WTC11 (cell line): ENCODE measurements at regions not wholly inside any gene's neighbourhood (a gene's known extent, or its start where the extent isn't known, plus 50 kb on each side); places are given as distances from the start of the nearest gene placed in this dataset.

ENCODE experiments used
- ATAC-seq: fragments of 200-7000 bp; cut with Tn5 transposase; 2 replicates; pipeline ENCODE4 v1.10.0; 2021; ENCODE audit warnings: mild to moderate bottlenecking, moderate library complexity
- CTCF ChIA-PET: fragments of 300-600 bp; sonication (Branson Sonifier 250); formaldehyde crosslinking; loops from one replicate; lab custom pipeline; 2021; ENCODE audit warnings: antibody characterized with exemption; lab: Charles Lee
- POLR2A ChIA-PET: fragments of 350-600 bp; sonication (Branson Sonifier 250); formaldehyde crosslinking; loops from one replicate; lab custom pipeline; 2021; ENCODE audit warnings: antibody characterized with exemption; lab: Charles Lee
- DNase-seq: peaks from one replicate; pipeline ENCODE4 v3.0.0; 2021; ENCODE audit warnings: low spot score
- H3K27ac Mint-ChIP-seq: 2 replicates; pipeline ENCODE4 v1.8.0; 2021; ENCODE audit warnings: mixed read lengths
- H3K27me3 Mint-ChIP-seq: 2 replicates; pipeline ENCODE4 v1.8.0; 2021; ENCODE audit warnings: low read depth, mild to moderate bottlenecking, moderate library complexity, mixed read lengths
- H3K36me3 Mint-ChIP-seq: 2 replicates; pipeline ENCODE4 v1.8.0; 2021; ENCODE audit warnings: mixed read lengths
- H3K4me1 Mint-ChIP-seq: 2 replicates; pipeline ENCODE4 v1.8.0; 2022; ENCODE audit warnings: mixed read lengths
- H3K4me3 Mint-ChIP-seq: 2 replicates; pipeline ENCODE4 v1.8.0; 2021; ENCODE audit warnings: mild to moderate bottlenecking, moderate library complexity, mixed read lengths
- H3K9me3 Mint-ChIP-seq: 2 replicates; pipeline ENCODE4 v1.8.0; 2021; ENCODE audit warnings: mixed read lengths
- CTCF ChIP-seq: fragments of 200-600 bp; IDR thresholded peaks from 2 replicates; pipeline ENCODE4 v1.8.0; 2022; ENCODE audit warnings: antibody characterized with exemption
- ELF4 ChIP-seq: sonication (generic); formaldehyde crosslinking; IDR thresholded peaks from 2 replicates; pipeline ENCODE4 v1.8.1; 2022; ENCODE audit warnings: low read depth, mild to moderate bottlenecking, moderate library complexity, missing genetic modification reagents
- FOXJ3 ChIP-seq: sonication (generic); formaldehyde crosslinking; IDR thresholded peaks from 2 replicates; pipeline ENCODE4 v1.9.0; 2021; ENCODE audit warnings: missing genetic modification reagents, mild to moderate bottlenecking, borderline replicate concordance
- FOXK1 ChIP-seq: sonication (generic); formaldehyde crosslinking; IDR thresholded peaks from 2 replicates; pipeline ENCODE4 v1.8.0; 2022; ENCODE audit warnings: mild to moderate bottlenecking, moderate library complexity, missing genetic modification reagents
- GRHL2 ChIP-seq: fragments of 250-450 bp; sonication (Bioruptor Pico); IDR thresholded peaks from 2 replicates; pipeline ENCODE4 v1.8.0; 2022; ENCODE audit warnings: mild to moderate bottlenecking, moderate library complexity; ENCODE audit not compliant: insufficient replicate concordance, severe bottlenecking
- IRF2 ChIP-seq: sonication (generic); formaldehyde crosslinking; IDR thresholded peaks from 2 replicates; pipeline ENCODE4 v1.8.0; 2022; ENCODE audit warnings: low read depth, missing genetic modification reagents, borderline replicate concordance
- NFATC4 ChIP-seq: fragments of 250-450 bp; sonication (Bioruptor Pico); IDR thresholded peaks from 2 replicates; pipeline ENCODE4 v1.9.0; 2021; ENCODE audit warnings: mild to moderate bottlenecking
- NFE2L1 ChIP-seq: sonication (generic); formaldehyde crosslinking; IDR thresholded peaks from 2 replicates; pipeline ENCODE4 v1.8.1; 2023; ENCODE audit warnings: missing genetic modification reagents
- PRDM15 ChIP-seq: sonication (generic); formaldehyde crosslinking; IDR thresholded peaks from 2 replicates; pipeline ENCODE4 v1.8.0; 2022; ENCODE audit warnings: missing genetic modification reagents
- PRRX2 ChIP-seq: fragments of 250-450 bp; sonication (Bioruptor Pico); IDR thresholded peaks from 2 replicates; pipeline ENCODE4 v1.8.0; 2021; ENCODE audit warnings: mild to moderate bottlenecking
- SMAD4 ChIP-seq: sonication (generic); formaldehyde crosslinking; IDR thresholded peaks from 2 replicates; pipeline ENCODE4 v1.8.0; 2022; ENCODE audit warnings: mild to moderate bottlenecking, missing genetic modification reagents
- TCF7 ChIP-seq: sonication (generic); formaldehyde crosslinking; IDR thresholded peaks from 2 replicates; pipeline ENCODE4 v1.8.0; 2022; ENCODE audit warnings: mild to moderate bottlenecking, low read depth, missing genetic modification reagents, moderate library complexity
- ZMAT4 ChIP-seq: fragments of 250-450 bp; sonication (Bioruptor Pico); IDR thresholded peaks from 2 replicates; pipeline ENCODE4 v1.9.0; 2021; ENCODE audit warnings: mild to moderate bottlenecking
- ZNF317 ChIP-seq: sonication (generic); formaldehyde crosslinking; IDR thresholded peaks from 2 replicates; pipeline ENCODE4 v1.8.1; 2023; ENCODE audit warnings: low read depth, mild to moderate bottlenecking, moderate library complexity, missing genetic modification reagents, borderline replicate concordance
- ZNF396 ChIP-seq: fragments of 250-450 bp; sonication (Bioruptor Pico); IDR thresholded peaks from 2 replicates; pipeline ENCODE4 v1.8.0; 2021; ENCODE audit warnings: mild to moderate bottlenecking, moderate library complexity, borderline replicate concordance
- TF ChIP-seq, protein P1 (sequence below): fragments of 250-450 bp; sonication (Bioruptor Pico); IDR thresholded peaks from 2 replicates; pipeline ENCODE4 v1.9.0; 2021; ENCODE audit warnings: mild to moderate bottlenecking
- TF ChIP-seq, protein P2 (sequence below): sonication (generic); formaldehyde crosslinking; IDR thresholded peaks from 2 replicates; pipeline ENCODE4 v1.8.1; 2023; ENCODE audit warnings: mild to moderate bottlenecking, missing genetic modification reagents, moderate library complexity
- TF ChIP-seq, protein P3 (sequence below): sonication (generic); formaldehyde crosslinking; IDR thresholded peaks from 2 replicates; pipeline ENCODE4 v1.8.1; 2023; ENCODE audit warnings: mild to moderate bottlenecking, missing genetic modification reagents

DNA sequence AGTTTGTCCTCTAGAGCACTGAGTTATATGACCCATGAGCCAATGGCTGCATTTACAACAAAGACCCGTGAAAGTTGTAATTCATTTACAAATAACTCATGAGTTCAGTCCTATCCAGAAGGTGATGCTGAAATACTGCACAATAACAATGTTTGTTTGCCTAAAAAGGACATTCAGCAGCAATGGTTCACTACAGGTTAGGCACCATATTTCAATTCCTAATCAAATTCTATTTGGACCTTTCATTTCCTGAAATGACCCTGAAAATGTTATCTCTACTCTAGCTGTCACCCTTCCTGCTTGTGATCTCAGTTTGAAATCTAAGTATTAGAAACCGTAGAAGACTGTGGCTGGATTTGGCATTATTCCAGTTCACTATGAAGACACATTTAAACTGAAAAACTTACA, 191.2 kb upstream of the SAMSN1 start:
- H3K4me3 Mint-ChIP-seq = no peak overlapping the region
- DNase-seq (no peak), ATAC-seq (no peak)
- no peak for TF ChIP-seq IRF2 (CRISPR knock-in tag)
- TF ChIP-seq, protein P1, sequence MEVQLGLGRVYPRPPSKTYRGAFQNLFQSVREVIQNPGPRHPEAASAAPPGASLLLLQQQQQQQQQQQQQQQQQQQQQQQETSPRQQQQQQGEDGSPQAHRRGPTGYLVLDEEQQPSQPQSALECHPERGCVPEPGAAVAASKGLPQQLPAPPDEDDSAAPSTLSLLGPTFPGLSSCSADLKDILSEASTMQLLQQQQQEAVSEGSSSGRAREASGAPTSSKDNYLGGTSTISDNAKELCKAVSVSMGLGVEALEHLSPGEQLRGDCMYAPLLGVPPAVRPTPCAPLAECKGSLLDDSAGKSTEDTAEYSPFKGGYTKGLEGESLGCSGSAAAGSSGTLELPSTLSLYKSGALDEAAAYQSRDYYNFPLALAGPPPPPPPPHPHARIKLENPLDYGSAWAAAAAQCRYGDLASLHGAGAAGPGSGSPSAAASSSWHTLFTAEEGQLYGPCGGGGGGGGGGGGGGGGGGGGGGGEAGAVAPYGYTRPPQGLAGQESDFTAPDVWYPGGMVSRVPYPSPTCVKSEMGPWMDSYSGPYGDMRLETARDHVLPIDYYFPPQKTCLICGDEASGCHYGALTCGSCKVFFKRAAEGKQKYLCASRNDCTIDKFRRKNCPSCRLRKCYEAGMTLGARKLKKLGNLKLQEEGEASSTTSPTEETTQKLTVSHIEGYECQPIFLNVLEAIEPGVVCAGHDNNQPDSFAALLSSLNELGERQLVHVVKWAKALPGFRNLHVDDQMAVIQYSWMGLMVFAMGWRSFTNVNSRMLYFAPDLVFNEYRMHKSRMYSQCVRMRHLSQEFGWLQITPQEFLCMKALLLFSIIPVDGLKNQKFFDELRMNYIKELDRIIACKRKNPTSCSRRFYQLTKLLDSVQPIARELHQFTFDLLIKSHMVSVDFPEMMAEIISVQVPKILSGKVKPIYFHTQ = no peak
- no peak for TF ChIP-seq FOXK1 (CRISPR knock-in tag)
- TF ChIP-seq SMAD4 (CRISPR knock-in tag) = no peak
- TF ChIP-seq, protein P2, sequence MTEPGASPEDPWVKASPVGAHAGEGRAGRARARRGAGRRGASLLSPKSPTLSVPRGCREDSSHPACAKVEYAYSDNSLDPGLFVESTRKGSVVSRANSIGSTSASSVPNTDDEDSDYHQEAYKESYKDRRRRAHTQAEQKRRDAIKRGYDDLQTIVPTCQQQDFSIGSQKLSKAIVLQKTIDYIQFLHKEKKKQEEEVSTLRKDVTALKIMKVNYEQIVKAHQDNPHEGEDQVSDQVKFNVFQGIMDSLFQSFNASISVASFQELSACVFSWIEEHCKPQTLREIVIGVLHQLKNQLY (CRISPR knock-in tag) = no peak
- TF ChIP-seq NFATC4 = no peak
- H3K36me3 Mint-ChIP-seq = no peaks in the 10 kb centered on the region
- no peaks in the 10 kb centered on the region for H3K27me3 Mint-ChIP-seq
- peaks cover 12% of the 10 kb centered on the region for H3K9me3 Mint-ChIP-seq
- CTCF ChIA-PET = interaction anchor here (0.6 to 1.3 kb wide), 18 partner anchors 9 to 742 kb away, joined by 3 to 27 read pairs (median 3); no protein-coding TSS in a partner anchor
- H3K4me1 Mint-ChIP-seq = peaks cover 17% of the 10 kb centered on the region
- POLR2A ChIA-PET = no interaction called here
- no peak overlapping the region for H3K27ac Mint-ChIP-seq

DNA sequence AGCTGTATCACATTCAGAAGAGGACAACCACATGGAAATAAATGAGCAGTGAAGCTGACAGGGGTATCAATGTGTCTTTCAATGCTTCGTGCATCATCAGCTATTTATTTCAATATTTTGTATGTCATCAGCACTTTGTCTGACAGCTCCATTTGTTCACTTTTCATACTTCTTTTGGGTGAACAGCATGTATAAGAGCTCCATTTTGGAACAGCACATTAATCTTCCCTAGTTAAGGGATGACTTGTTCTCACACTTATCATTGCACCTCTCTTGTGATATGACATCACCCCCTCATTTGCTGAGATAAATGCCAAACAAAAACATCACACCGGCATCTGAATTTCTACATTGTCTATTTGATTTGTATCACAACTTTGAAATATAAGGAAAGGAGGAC, 190.6 kb upstream of the SAMSN1 start:
- peaks cover 12% of the 10 kb centered on the region for H3K9me3 Mint-ChIP-seq
- ATAC-seq (no peak), DNase-seq (no peak)
- no peaks in the 10 kb centered on the region for H3K36me3 Mint-ChIP-seq
- H3K27ac Mint-ChIP-seq = no peak overlapping the region
- no peak overlapping the region for H3K4me3 Mint-ChIP-seq
- ChIA-PET CTCF (interaction anchor here (1.2 kb wide), 1 partner anchor 9 kb away, joined by 3 read pairs; no protein-coding TSS in a partner anchor), POLR2A (no interaction called here)
- H3K27me3 Mint-ChIP-seq = no peaks in the 10 kb centered on the region
- peaks cover 17% of the 10 kb centered on the region for H3K4me1 Mint-ChIP-seq
- TF ChIP-seq ZNF317 (CRISPR knock-in tag) (no peak), CTCF (no peak), TCF7 (no peak), ZNF396 (CRISPR knock-in tag) (no peak), FOXJ3 (CRISPR knock-in tag) (no peak), PRRX2 (CRISPR knock-in tag) (no peak), ZMAT4 (CRISPR knock-in tag) (no peak), GRHL2 (CRISPR knock-in tag) (no peak)
- TF ChIP-seq, protein P3, sequence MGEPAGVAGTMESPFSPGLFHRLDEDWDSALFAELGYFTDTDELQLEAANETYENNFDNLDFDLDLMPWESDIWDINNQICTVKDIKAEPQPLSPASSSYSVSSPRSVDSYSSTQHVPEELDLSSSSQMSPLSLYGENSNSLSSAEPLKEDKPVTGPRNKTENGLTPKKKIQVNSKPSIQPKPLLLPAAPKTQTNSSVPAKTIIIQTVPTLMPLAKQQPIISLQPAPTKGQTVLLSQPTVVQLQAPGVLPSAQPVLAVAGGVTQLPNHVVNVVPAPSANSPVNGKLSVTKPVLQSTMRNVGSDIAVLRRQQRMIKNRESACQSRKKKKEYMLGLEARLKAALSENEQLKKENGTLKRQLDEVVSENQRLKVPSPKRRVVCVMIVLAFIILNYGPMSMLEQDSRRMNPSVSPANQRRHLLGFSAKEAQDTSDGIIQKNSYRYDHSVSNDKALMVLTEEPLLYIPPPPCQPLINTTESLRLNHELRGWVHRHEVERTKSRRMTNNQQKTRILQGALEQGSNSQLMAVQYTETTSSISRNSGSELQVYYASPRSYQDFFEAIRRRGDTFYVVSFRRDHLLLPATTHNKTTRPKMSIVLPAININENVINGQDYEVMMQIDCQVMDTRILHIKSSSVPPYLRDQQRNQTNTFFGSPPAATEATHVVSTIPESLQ (CRISPR knock-in tag) = no peak

DNA sequence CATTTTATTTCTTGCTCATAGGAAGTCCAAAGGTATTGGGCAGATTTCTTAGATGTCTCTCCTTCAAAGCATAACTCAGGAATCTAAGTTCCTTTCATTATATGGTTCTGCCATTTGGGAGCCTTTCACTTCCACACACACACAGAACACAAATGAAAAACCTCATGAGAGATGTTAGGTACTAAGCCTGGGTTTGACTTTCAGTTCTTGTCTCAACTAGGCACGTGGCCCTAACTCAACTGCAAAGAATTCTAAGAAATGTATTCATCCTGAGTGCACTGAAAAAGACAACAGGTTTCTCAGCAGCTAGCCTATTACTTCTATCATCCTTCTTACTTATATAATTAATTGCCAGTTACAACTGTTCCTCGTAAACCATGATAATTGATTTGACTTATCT, 190.0 kb upstream of the SAMSN1 start:
- no peaks in the 10 kb centered on the region for H3K27me3 Mint-ChIP-seq
- CTCF ChIA-PET = interaction anchor here (1.2 kb wide), 1 partner anchor 9 kb away, joined by 3 read pairs; no protein-coding TSS in a partner anchor
- TF ChIP-seq NFE2L1 (CRISPR knock-in tag) (no peak), PRRX2 (CRISPR knock-in tag) (no peak), PRDM15 (CRISPR knock-in tag) (no peak), ELF4 (no peak)
- TF ChIP-seq, protein P1 = no peak
- H3K4me3 Mint-ChIP-seq = no peak overlapping the region
- no peak overlapping the region for H3K27ac Mint-ChIP-seq
- peaks cover 12% of the 10 kb centered on the region for H3K9me3 Mint-ChIP-seq
- DNase-seq (no peak), ATAC-seq (no peak)
- no peaks in the 10 kb centered on the region for H3K36me3 Mint-ChIP-seq
- POLR2A ChIA-PET = no interaction called here
- H3K4me1 Mint-ChIP-seq = peaks cover 14% of the 10 kb centered on the region
